HEK293T (cell line): ENCODE measurements at regions not wholly inside any gene's neighbourhood (a gene's known extent, or its start where the extent isn't known, plus 50 kb on each side); places are given as distances from the start of the nearest gene placed in this dataset.

Source experiments
- CTCF ChIA-PET: fragments of 350-600 bp; formaldehyde crosslinking; extraction: SDS; loops from one replicate; lab custom pipeline; 2021; ENCODE audit warnings: antibody characterized with exemption, inconsistent platforms; lab: Yijun Ruan, JAX
- POLR2A ChIA-PET: fragments of 350-600 bp; formaldehyde crosslinking; extraction: SDS; loops from one replicate; lab custom pipeline; 2020; ENCODE audit warnings: antibody characterized with exemption, inconsistent platforms; lab: Yijun Ruan, JAX
- DNase-seq: peaks from one replicate; pipeline ENCODE4 v3.0.0; 2012; ENCODE audit warnings: mixed read lengths; ENCODE audit errors: extremely low spot score
- ARNT ChIP-seq: fragments of 450-650 bp; IDR thresholded peaks from 2 replicates; pipeline ENCODE4 v1.6.1; 2017; ENCODE audit warnings: mild to moderate bottlenecking
- BHLHE40 ChIP-seq: fragments of 450-650 bp; IDR thresholded peaks from 2 replicates; pipeline ENCODE4 v1.6.1; 2016; ENCODE audit warnings: mild to moderate bottlenecking, moderate library complexity, borderline replicate concordance
- CTBP1 ChIP-seq: fragments of 450-650 bp; IDR thresholded peaks from 2 replicates; pipeline ENCODE4 v1.6.1; 2016; ENCODE audit warnings: borderline replicate concordance
- ELF4 ChIP-seq: fragments of 450-650 bp; IDR thresholded peaks from 2 replicates; pipeline ENCODE4 v1.6.1; 2017; ENCODE audit warnings: antibody characterized with exemption
- FOXA1 ChIP-seq: fragments of 450-650 bp; IDR thresholded peaks from 2 replicates; pipeline ENCODE4 v1.6.1; 2016; ENCODE audit warnings: mild to moderate bottlenecking
- FOXK2 ChIP-seq: fragments of 450-650 bp; IDR thresholded peaks from 2 replicates; pipeline ENCODE4 v1.6.1; 2016; ENCODE audit warnings: mild to moderate bottlenecking
- FOXM1 ChIP-seq: fragments of 450-650 bp; IDR thresholded peaks from 2 replicates; pipeline ENCODE4 v1.6.1; 2017; ENCODE audit warnings: mild to moderate bottlenecking, borderline replicate concordance
- HDGF ChIP-seq: fragments of 450-650 bp; IDR thresholded peaks from 2 replicates; pipeline ENCODE4 v1.6.1; 2017; ENCODE audit warnings: antibody characterized with exemption, borderline replicate concordance
- L3MBTL2 ChIP-seq: fragments of 450-650 bp; conservative IDR thresholded peaks from 2 replicates; pipeline ENCODE4 v1.6.1; 2016; ENCODE audit warnings: mild to moderate bottlenecking
- LEF1 ChIP-seq: fragments of 450-650 bp; IDR thresholded peaks from 2 replicates; pipeline ENCODE4 v1.6.1; 2017; ENCODE audit warnings: mild to moderate bottlenecking, borderline replicate concordance
- NFRKB ChIP-seq: fragments of 450-650 bp; IDR thresholded peaks from 2 replicates; pipeline ENCODE4 v1.6.1; 2016; ENCODE audit warnings: mild to moderate bottlenecking, moderate library complexity
- SP1 ChIP-seq: fragments of 450-650 bp; IDR thresholded peaks from 2 replicates; pipeline ENCODE4 v1.6.1; 2017
- SUZ12 ChIP-seq: fragments of 450-650 bp; IDR thresholded peaks from 2 replicates; pipeline ENCODE4 v1.6.1; 2016; ENCODE audit warnings: mild to moderate bottlenecking
- TARDBP ChIP-seq: fragments of 450-650 bp; IDR thresholded peaks from 2 replicates; pipeline ENCODE4 v1.6.1; 2016
- ZNF384 ChIP-seq: fragments of 450-650 bp; IDR thresholded peaks from 2 replicates; pipeline ENCODE4 v1.6.1; 2016
- TF ChIP-seq, protein P1 (sequence below): fragments of 450-650 bp; IDR thresholded peaks from 2 replicates; pipeline ENCODE4 v1.6.1; 2016

DNA sequence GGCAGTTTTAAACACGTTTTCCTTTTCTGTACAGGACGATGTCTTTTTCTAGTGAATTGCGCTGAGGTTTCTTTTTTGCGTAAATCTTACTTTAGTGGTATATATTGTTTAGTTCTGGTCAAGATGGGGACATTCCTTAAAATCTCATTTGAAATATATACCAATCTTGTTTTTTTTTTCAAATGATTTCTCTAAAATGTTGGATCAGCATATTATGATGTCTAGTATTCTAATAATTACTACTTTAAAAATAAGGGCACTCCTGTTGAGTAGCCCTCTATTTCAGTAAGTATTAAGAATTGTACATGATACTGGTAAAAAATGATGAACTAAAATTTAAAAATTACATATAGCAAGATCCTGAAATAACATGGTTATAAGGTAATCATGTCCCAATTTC, 224.1 kb upstream of the ARHGAP24 start:
- DNase-seq: no peak
- POLR2A ChIA-PET: no interaction called here
- CTCF ChIA-PET: no interaction called here
- TF ChIP-seq LEF1: no peak
- no peak for TF ChIP-seq ZNF384
- no peak for TF ChIP-seq CTBP1
- no peak for TF ChIP-seq NFRKB
- TF ChIP-seq SUZ12: no peak
- TF ChIP-seq BHLHE40: no peak
- TF ChIP-seq, protein P1, sequence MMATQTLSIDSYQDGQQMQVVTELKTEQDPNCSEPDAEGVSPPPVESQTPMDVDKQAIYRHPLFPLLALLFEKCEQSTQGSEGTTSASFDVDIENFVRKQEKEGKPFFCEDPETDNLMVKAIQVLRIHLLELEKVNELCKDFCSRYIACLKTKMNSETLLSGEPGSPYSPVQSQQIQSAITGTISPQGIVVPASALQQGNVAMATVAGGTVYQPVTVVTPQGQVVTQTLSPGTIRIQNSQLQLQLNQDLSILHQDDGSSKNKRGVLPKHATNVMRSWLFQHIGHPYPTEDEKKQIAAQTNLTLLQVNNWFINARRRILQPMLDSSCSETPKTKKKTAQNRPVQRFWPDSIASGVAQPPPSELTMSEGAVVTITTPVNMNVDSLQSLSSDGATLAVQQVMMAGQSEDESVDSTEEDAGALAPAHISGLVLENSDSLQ: no peak
- no peak for TF ChIP-seq TARDBP
- TF ChIP-seq FOXA1: no peak
- TF ChIP-seq ARNT: no peak
- no peak for TF ChIP-seq SP1
- TF ChIP-seq HDGF: no peak
- no peak for TF ChIP-seq FOXK2
- TF ChIP-seq ELF4: no peak
- TF ChIP-seq FOXM1: no peak
- no peak for TF ChIP-seq L3MBTL2

DNA sequence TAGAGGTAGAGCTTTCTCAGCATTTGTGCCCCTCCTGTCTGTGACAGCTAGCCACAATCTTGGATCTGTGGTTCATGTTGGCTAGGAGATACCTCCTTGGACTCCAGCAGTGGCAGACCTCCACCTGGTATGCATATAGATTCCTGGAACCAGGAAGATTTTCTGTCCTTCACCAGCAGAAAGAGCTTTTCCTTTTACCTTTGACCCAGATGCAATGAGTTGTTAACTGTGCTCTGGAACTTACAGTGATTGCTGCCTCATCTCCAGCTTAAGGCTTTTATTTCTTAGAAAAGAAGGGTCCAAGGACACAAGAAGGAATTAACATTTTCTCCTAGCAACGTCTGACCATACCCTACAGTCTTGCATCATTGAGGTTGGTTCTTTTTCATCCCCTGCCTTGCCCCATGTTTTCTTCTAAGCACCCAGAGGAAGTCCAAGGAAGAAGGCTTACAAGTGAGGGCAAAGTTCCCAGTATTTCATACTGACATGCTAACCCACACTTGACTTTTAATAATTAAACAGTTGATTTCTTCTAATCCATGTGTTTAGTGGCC, 217.1 kb upstream of the ARHGAP24 start:
- CTCF ChIA-PET: no interaction called here
- POLR2A ChIA-PET: no interaction called here
- TF ChIP-seq NFRKB (no peak), FOXM1 (no peak), FOXA1 (no peak), LEF1 (no peak), SP1 (no peak), FOXK2 (no peak), ZNF384 (no peak), BHLHE40 (no peak), TARDBP (no peak), ARNT (no peak), HDGF (no peak), ELF4 (no peak), L3MBTL2 (no peak), SUZ12 (no peak)
- TF ChIP-seq, protein P1: no peak
- DNase-seq: no peak

DNA sequence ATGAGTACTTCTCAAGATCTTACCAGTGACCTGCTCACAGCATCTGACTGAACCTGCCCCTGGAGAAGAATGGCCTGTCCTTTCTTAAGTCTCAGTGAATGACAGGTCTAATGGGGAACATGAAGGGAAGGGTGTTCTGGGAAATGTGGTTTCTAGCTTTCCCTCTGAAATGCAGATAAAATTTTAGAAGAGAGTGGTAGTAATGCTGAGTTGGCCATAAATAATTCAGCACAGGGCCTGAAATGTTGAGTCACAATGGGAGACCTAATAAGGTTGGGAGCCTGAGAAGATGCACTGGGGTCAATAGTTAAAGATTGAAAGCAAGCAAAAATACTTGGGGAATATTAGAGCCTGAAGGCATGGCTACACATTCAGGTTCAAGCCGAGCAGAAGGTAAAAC, 214.9 kb upstream of the ARHGAP24 start:
- no peak for DNase-seq
- CTCF ChIA-PET: no interaction called here
- POLR2A ChIA-PET: no interaction called here
- no peak for TF ChIP-seq FOXM1
- TF ChIP-seq HDGF: no peak
- no peak for TF ChIP-seq LEF1
- TF ChIP-seq ARNT: no peak

DNA sequence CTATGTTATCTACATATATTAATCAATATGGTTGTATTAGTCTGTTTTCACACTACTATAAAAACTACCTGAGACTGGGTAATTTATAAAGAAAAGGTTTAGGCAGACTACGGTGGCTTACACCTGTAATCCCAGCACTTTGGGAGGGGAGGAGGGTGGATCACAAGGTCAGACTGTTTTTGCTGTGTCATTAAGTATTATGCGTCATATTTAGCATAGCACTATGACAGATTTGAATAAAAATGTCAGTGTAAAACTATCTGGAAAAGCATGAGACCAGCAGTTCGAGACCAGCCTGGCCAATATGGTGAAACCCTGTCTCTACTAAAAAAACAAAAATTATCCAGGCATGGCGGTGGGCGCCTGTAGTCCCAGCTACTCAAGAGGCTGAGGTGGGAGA, 209.7 kb upstream of the ARHGAP24 start:
- CTCF ChIA-PET: no interaction called here
- DNase-seq: no peak
- TF ChIP-seq, protein P1: no peak
- TF ChIP-seq L3MBTL2: no peak
- no peak for TF ChIP-seq ARNT
- no peak for TF ChIP-seq TARDBP
- TF ChIP-seq FOXK2: no peak
- TF ChIP-seq BHLHE40: no peak
- TF ChIP-seq FOXM1: no peak
- no peak for TF ChIP-seq SP1
- TF ChIP-seq SUZ12: no peak
- no peak for TF ChIP-seq LEF1
- no peak for TF ChIP-seq ELF4
- TF ChIP-seq NFRKB: no peak
- no peak for TF ChIP-seq HDGF
- TF ChIP-seq ZNF384: no peak
- TF ChIP-seq CTBP1: no peak
- TF ChIP-seq FOXA1: no peak
- POLR2A ChIA-PET: no interaction called here

DNA sequence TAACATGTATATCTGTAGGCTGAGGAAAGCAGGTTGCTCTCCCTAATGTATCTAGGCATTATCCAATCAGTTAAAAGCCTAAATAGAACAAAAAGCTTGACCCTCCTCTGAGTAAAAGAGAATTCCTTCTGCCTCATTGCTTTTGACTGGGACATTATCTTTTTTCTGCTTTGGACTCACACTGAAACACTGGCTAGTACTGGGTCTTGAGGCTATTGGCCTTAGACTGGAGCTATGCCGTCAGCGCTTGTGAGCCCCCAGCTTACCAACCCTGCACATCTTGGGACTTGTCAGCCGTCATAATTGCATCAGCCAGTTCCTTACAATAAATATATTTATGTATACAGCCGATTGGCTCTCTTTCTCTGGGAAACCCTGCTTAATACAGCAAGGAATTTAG, 206.8 kb upstream of the ARHGAP24 start:
- ChIA-PET POLR2A (no interaction called here), CTCF (no interaction called here)
- TF ChIP-seq L3MBTL2: no peak
- no peak for TF ChIP-seq ZNF384
- TF ChIP-seq, protein P1: no peak
- TF ChIP-seq FOXK2: no peak
- TF ChIP-seq ARNT: no peak
- TF ChIP-seq FOXM1: no peak
- no peak for TF ChIP-seq FOXA1
- TF ChIP-seq ELF4: no peak
- no peak for TF ChIP-seq SP1
- no peak for TF ChIP-seq SUZ12
- TF ChIP-seq TARDBP: no peak
- TF ChIP-seq LEF1: no peak
- TF ChIP-seq BHLHE40: no peak
- no peak for TF ChIP-seq HDGF
- no peak for TF ChIP-seq CTBP1
- no peak for TF ChIP-seq NFRKB
- no peak for DNase-seq
